Astrocyte of the cerebellum (primary cell): ENCODE measurements at regions not wholly inside any gene's neighbourhood (a gene's known extent, or its start where the extent isn't known, plus 50 kb on each side); places are given as distances from the start of the nearest gene placed in this dataset.

Experiments
- DNase-seq: peaks from one replicate; pipeline ENCODE4 v3.0.0-alpha.2; 2011; ENCODE audit warnings: low read depth
- H3K4me3 ChIP-seq: 2 replicates; pipeline ENCODE4 v1.5.1; 2011; ENCODE audit warnings: mild to moderate bottlenecking, low read depth, low read length, moderate library complexity
- CTCF ChIP-seq: IDR thresholded peaks from 2 replicates; pipeline ENCODE4 v1.5.1; 2012; ENCODE audit warnings: low read length, low read depth, moderate library complexity, mild to moderate bottlenecking; ENCODE audit errors: missing control alignments
- in situ Hi-C: cut with HindIII; loops from 2 replicates; pipeline ENCODE4 v1.10.0; 2017; ENCODE audit warnings: low sequenced_read_pairs

GRCh38 chr7:68816491-68816890 lies 781.8 kb upstream of the AUTS2 start:
- in situ Hi-C loops, result no loop called here
- H3K4me3 ChIP-seq, result no peak overlapping the region
- no peak for TF ChIP-seq CTCF
- DNase-seq, result no peak

- DNase-seq, result no peak
- no peak for TF ChIP-seq CTCF
- in situ Hi-C loops, result no loop called here
- no peak overlapping the region for H3K4me3 ChIP-seq
Observed at GRCh38 chr7:68820321-68820720, 778.0 kb upstream of the AUTS2 start.

GRCh38 chr7:68821846-68822245 lies 776.4 kb upstream of the AUTS2 start:
- H3K4me3 ChIP-seq, result no peak overlapping the region
- no peak for DNase-seq
- in situ Hi-C loops, result no loop called here
- TF ChIP-seq CTCF, result no peak

GRCh38 chr7:68823996-68824780 lies 774.1 kb upstream of the AUTS2 start:
- in situ Hi-C loops, result no loop called here
- DNase-seq, result no peak
- no peak for TF ChIP-seq CTCF
- H3K4me3 ChIP-seq, result no peak overlapping the region

- TF ChIP-seq CTCF, result no peak
- H3K4me3 ChIP-seq, result no peak overlapping the region
- DNase-seq, result no peak
- in situ Hi-C loops, result no loop called here
Observed at GRCh38 chr7:68828575-68828974, 769.7 kb upstream of the AUTS2 start.

- in situ Hi-C loops, result no loop called here
- TF ChIP-seq CTCF, result no peak
- no peak overlapping the region for H3K4me3 ChIP-seq
- DNase-seq, result no peak
Observed at GRCh38 chr7:68833422-68833821, 764.9 kb upstream of the AUTS2 start.
